H9 (cell line): ENCODE measurements at regions not wholly inside any gene's neighbourhood (a gene's known extent, or its start where the extent isn't known, plus 50 kb on each side); places are given as distances from the start of the nearest gene placed in this dataset.

Experiments
- DNase-seq: peaks from one replicate; pipeline ENCODE4 v3.0.0-alpha.2; 2017
- H2AFZ ChIP-seq: one replicate; pipeline ENCODE4 v1.6.1; 2013; ENCODE audit warnings: mild to moderate bottlenecking, low read length, control low read depth, moderate library complexity
- H2AK5ac ChIP-seq: 2 replicates; pipeline ENCODE4 v1.6.1; 2013; ENCODE audit warnings: low read length, control low read depth, mixed read lengths; ENCODE audit not compliant: insufficient read length
- H2BK120ac ChIP-seq: one replicate; pipeline ENCODE4 v1.6.1; 2013; ENCODE audit warnings: low read depth, mild to moderate bottlenecking, low read length, control low read depth, inconsistent platforms; ENCODE audit not compliant: poor library complexity, severe bottlenecking
- H2BK12ac ChIP-seq: 2 replicates; pipeline ENCODE4 v1.6.1; 2013; ENCODE audit warnings: low read length, control low read depth, mixed read lengths, low read depth; ENCODE audit not compliant: insufficient read length
- H2BK15ac ChIP-seq: 2 replicates; pipeline ENCODE4 v1.6.1; 2013; ENCODE audit warnings: low read depth, low read length, control low read depth
- H2BK20ac ChIP-seq: one replicate; pipeline ENCODE4 v1.6.1; 2013; ENCODE audit warnings: low read depth, mild to moderate bottlenecking, low read length, control low read depth, inconsistent platforms; ENCODE audit not compliant: poor library complexity, severe bottlenecking
- H2BK5ac ChIP-seq: 2 replicates; pipeline ENCODE4 v1.6.1; 2013; ENCODE audit warnings: low read length, control low read depth, mixed read lengths; ENCODE audit not compliant: insufficient read length
- H3K14ac ChIP-seq: 2 replicates; pipeline ENCODE4 v1.6.1; 2013; ENCODE audit warnings: low read length, control low read depth; ENCODE audit not compliant: insufficient read depth
- H3K18ac ChIP-seq: 2 replicates; pipeline ENCODE4 v1.6.1; 2013; ENCODE audit warnings: low read depth, mild to moderate bottlenecking, mixed read lengths, low read length, control low read depth; ENCODE audit not compliant: insufficient read length
- H3K23ac ChIP-seq: 2 replicates; pipeline ENCODE4 v1.6.1; 2013; ENCODE audit warnings: low read length, control low read depth, mixed read lengths, low read depth; ENCODE audit not compliant: insufficient read length
- H3K23me2 ChIP-seq: 2 replicates; pipeline ENCODE4 v1.6.1; 2013; ENCODE audit warnings: low read depth, mild to moderate bottlenecking, mixed read lengths, low read length, control low read depth; ENCODE audit not compliant: insufficient read length, poor library complexity, severe bottlenecking
- H3K27ac ChIP-seq: 2 replicates; pipeline ENCODE4 v1.5.1; 2013; ENCODE audit warnings: low read length, control low read depth, mixed read lengths, low read depth; ENCODE audit not compliant: insufficient read length
- H3K27me3 ChIP-seq: 2 replicates; pipeline ENCODE4 v1.6.1; 2013; ENCODE audit warnings: low read length, control low read depth, inconsistent platforms; ENCODE audit not compliant: insufficient read depth
- H3K4ac ChIP-seq: 2 replicates; pipeline ENCODE4 v1.6.1; 2013; ENCODE audit warnings: low read depth, mild to moderate bottlenecking, control low read depth, inconsistent platforms, low read length, moderate library complexity
- H3K4me1 ChIP-seq: 2 replicates; pipeline ENCODE4 v1.6.1; 2013; ENCODE audit warnings: low read length, control low read depth, inconsistent platforms; ENCODE audit not compliant: insufficient read depth
- H3K4me2 ChIP-seq: 2 replicates; pipeline ENCODE4 v1.6.1; 2013; ENCODE audit warnings: low read length, control low read depth, mixed read lengths; ENCODE audit not compliant: insufficient read length, insufficient read depth
- H3K56ac ChIP-seq: 2 replicates; pipeline ENCODE4 v1.6.1; 2013; ENCODE audit warnings: low read depth, mild to moderate bottlenecking, mixed read lengths, low read length, control low read depth; ENCODE audit not compliant: insufficient read length
- H3K79me1 ChIP-seq: 2 replicates; pipeline ENCODE4 v1.6.1; 2013; ENCODE audit warnings: low read depth, mild to moderate bottlenecking, moderate library complexity, low read length, control low read depth, inconsistent platforms; ENCODE audit not compliant: insufficient read depth, poor library complexity, severe bottlenecking
- H3K79me2 ChIP-seq: 2 replicates; pipeline ENCODE4 v1.6.1; 2013; ENCODE audit warnings: low read length, control low read depth, inconsistent platforms; ENCODE audit not compliant: insufficient read depth
- H3K9ac ChIP-seq: 2 replicates; pipeline ENCODE4 v1.6.1; 2013; ENCODE audit warnings: low read length, control low read depth, mixed read lengths; ENCODE audit not compliant: insufficient read length; ENCODE audit errors: extremely low read depth
- H3K9me3 ChIP-seq: one replicate; pipeline ENCODE4 v1.6.1; 2013; ENCODE audit warnings: low read depth, low read length, inconsistent platforms; ENCODE audit not compliant: control insufficient read depth
- H3T11ph ChIP-seq: one replicate; pipeline ENCODE4 v1.6.1; 2013; ENCODE audit warnings: mild to moderate bottlenecking, low read length, control low read depth, inconsistent platforms
- H4K20me1 ChIP-seq: one replicate; pipeline ENCODE4 v1.6.1; 2013; ENCODE audit not compliant: control insufficient read depth, insufficient read length, insufficient read depth
- H4K5ac ChIP-seq: 2 replicates; pipeline ENCODE4 v1.6.1; 2013; ENCODE audit warnings: low read depth, mild to moderate bottlenecking, mixed read lengths, low read length, control low read depth; ENCODE audit not compliant: insufficient read length
- H4K8ac ChIP-seq: replicated peaks from 2 replicates; pipeline ENCODE4 v1.6.1; 2013; ENCODE audit warnings: low read length, control low read depth, mixed read lengths, low read depth; ENCODE audit not compliant: insufficient read length
- H4K91ac ChIP-seq: 2 replicates; pipeline ENCODE4 v1.6.1; 2013; ENCODE audit warnings: low read depth, mild to moderate bottlenecking, moderate library complexity, mixed read lengths, low read length, control low read depth; ENCODE audit not compliant: insufficient read length
- H3K27ac Mint-ChIP-seq, 3 experiments: 2 replicates in 2 of 3; 3 replicates in 1 of 3; pipeline ENCODE4 v1.8.0; 2020 to 2021; ENCODE audit warnings: mixed read lengths in 3 of 3, mild to moderate bottlenecking in 1 of 3, moderate library complexity in 1 of 3
- H3K27me3 Mint-ChIP-seq: 2 replicates; pipeline ENCODE4 v1.8.0; 2021; ENCODE audit warnings: low read depth, mild to moderate bottlenecking, moderate library complexity, mixed read lengths
- H3K36me3 Mint-ChIP-seq, 3 experiments: 2 replicates in 2 of 3; 3 replicates in 1 of 3; pipeline ENCODE4 v1.8.0; 2020 to 2021; ENCODE audit warnings: low read depth in 3 of 3, mixed read lengths in 3 of 3; ENCODE audit not compliant: insufficient read depth in 1 of 3
- H3K4me1 Mint-ChIP-seq, 2 experiments: 2 replicates each; pipeline ENCODE4 v1.8.0; 2020; ENCODE audit warnings: mixed read lengths in 2 of 2
- H3K4me3 Mint-ChIP-seq, 2 experiments: 2 replicates in 1 of 2; 3 replicates in 1 of 2; pipeline ENCODE4 v1.8.0; 2020 to 2021; ENCODE audit warnings: mild to moderate bottlenecking in 2 of 2, mixed read lengths in 2 of 2, moderate library complexity in 1 of 2
- H3K9me3 Mint-ChIP-seq, 2 experiments: 2 replicates in 1 of 2; 3 replicates in 1 of 2; pipeline ENCODE4 v1.8.0; 2020; ENCODE audit warnings: mild to moderate bottlenecking in 2 of 2, mixed read lengths in 2 of 2, moderate library complexity in 1 of 2
- WGBS: extraction: QIAGEN DNeasy Blood & Tissue Kit; methylation state at CpG from one replicate; pipeline ENCODE4 v1.1.7; 2013; ENCODE audit warnings: missing lambda C conversion rate, low lambda C conversion rate, mixed read lengths; ENCODE audit not compliant: insufficient read length; ENCODE audit errors: extremely low coverage; 5-methylcytosine and 5-hydroxymethylcytosine counted together
- TF ChIP-seq, protein P1 (sequence below): fragments of 200-600 bp; sonication (generic); conservative IDR thresholded peaks from 3 replicates; pipeline ENCODE4 v1.8.0; 2021; ENCODE audit warnings: antibody characterized with exemption, mild to moderate bottlenecking

DNA sequence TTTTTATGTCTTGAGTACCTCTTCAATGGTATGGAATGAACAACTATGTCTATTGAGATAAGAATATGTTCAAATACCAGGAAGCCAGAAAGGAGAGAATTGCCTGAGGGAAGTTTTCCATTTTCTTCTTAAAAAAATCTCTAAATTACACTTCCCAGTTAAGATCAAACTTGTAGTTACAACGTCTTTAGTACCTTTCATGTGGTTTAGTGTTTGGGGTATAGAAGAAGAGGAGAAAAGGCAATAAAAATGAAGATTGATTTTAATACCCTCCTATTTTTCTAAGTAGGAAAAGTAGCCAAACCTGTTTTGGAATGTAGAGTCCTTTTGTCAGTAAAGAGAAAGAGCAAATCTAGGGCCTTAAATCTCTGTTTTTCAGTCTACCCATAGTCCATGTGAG lies 470.0 kb upstream of the SEMA3A start:
- H3K79me1 ChIP-seq: no peaks in the 10 kb centered on the region
- no peak overlapping the region for H3T11ph ChIP-seq
- H4K91ac ChIP-seq: no peak overlapping the region
- no peaks in the 10 kb centered on the region for H3K23me2 ChIP-seq
- no peak overlapping the region for H2BK5ac ChIP-seq
- no peak overlapping the region for H3K4me2 ChIP-seq
- no peak overlapping the region for H2BK12ac ChIP-seq
- H3K4me3 Mint-ChIP-seq: no peak overlapping the region
- no peak overlapping the region for H3K18ac ChIP-seq
- no CpG with 5 or more reads among the region's 1 CpG for WGBS
- no peak overlapping the region for H3K9ac ChIP-seq
- H3K27ac Mint-ChIP-seq: peak overlapping the region in 1 of 3 experiments; percentile 40; a peak in 2 of 7 replicates
- H2BK20ac ChIP-seq: no peak overlapping the region
- no peak for DNase-seq
- H3K4me1 Mint-ChIP-seq: peaks cover 15 to 16% of the 10 kb centered on the region in 2 experiments
- no peak overlapping the region for H4K5ac ChIP-seq
- no peaks in the 10 kb centered on the region for H4K20me1 ChIP-seq
- no peaks in the 10 kb centered on the region for H3K79me2 ChIP-seq
- H3K4ac ChIP-seq: no peak overlapping the region
- H3K36me3 Mint-ChIP-seq: no peaks in the 10 kb centered on the region
- H3K4me1 ChIP-seq: peaks cover 4% of the 10 kb centered on the region; the same call in 1 of the 2 replicates
- H4K8ac ChIP-seq: no peak overlapping the region
- no peaks in the 10 kb centered on the region for H3K27me3 Mint-ChIP-seq
- no peak overlapping the region for H2AK5ac ChIP-seq
- H3K56ac ChIP-seq: no peak overlapping the region
- no peak overlapping the region for H3K14ac ChIP-seq
- H2BK120ac ChIP-seq: no peak overlapping the region
- H2BK15ac ChIP-seq: no peak overlapping the region
- H3K9me3 Mint-ChIP-seq: no peaks in the 10 kb centered on the region
- H3K23ac ChIP-seq: no peak overlapping the region
- H3K27ac ChIP-seq: no peak overlapping the region
- H3K9me3 ChIP-seq: no peaks in the 10 kb centered on the region
- TF ChIP-seq, protein P1, sequence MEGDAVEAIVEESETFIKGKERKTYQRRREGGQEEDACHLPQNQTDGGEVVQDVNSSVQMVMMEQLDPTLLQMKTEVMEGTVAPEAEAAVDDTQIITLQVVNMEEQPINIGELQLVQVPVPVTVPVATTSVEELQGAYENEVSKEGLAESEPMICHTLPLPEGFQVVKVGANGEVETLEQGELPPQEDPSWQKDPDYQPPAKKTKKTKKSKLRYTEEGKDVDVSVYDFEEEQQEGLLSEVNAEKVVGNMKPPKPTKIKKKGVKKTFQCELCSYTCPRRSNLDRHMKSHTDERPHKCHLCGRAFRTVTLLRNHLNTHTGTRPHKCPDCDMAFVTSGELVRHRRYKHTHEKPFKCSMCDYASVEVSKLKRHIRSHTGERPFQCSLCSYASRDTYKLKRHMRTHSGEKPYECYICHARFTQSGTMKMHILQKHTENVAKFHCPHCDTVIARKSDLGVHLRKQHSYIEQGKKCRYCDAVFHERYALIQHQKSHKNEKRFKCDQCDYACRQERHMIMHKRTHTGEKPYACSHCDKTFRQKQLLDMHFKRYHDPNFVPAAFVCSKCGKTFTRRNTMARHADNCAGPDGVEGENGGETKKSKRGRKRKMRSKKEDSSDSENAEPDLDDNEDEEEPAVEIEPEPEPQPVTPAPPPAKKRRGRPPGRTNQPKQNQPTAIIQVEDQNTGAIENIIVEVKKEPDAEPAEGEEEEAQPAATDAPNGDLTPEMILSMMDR: no peak
- no peaks in the 10 kb centered on the region for H3K27me3 ChIP-seq
- H2AFZ ChIP-seq: no peak overlapping the region
